Left lung (tissue), 4 donors: ENCODE measurements at regions not wholly inside any gene's neighbourhood (a gene's known extent, or its start where the extent isn't known, plus 50 kb on each side); places are given as distances from the start of the nearest gene placed in this dataset.

Experiments used
- ATAC-seq: fragments of 200-7000 bp; cut with Tn5 transposase; one replicate; pipeline ENCODE4 v1.9.1; 2020; ENCODE audit warnings: moderate library complexity
- DNase-seq, 4 donors: peaks; one replicate each; pipeline ENCODE4 v3.0.0-alpha.2; 2013 to 2020
- H3K27ac ChIP-seq, 2 donors: fragments of 200-600 bp; sonication (generic) in 1 of 2; one replicate each; pipeline versions ENCODE4 v1.5.0 to v1.8.0; 2020 to 2021
- H3K27me3 ChIP-seq, 2 donors: fragments of 200-600 bp; sonication (generic) in 1 of 2; one replicate each; pipeline versions ENCODE4 v1.5.0 to v1.8.0; 2020 to 2021
- H3K36me3 ChIP-seq, 2 donors: fragments of 200-600 bp; sonication (generic) in 1 of 2; one replicate each; pipeline versions ENCODE4 v1.5.0 to v1.8.0; 2020 to 2021
- H3K4me1 ChIP-seq, 2 donors: fragments of 200-600 bp; one replicate each; pipeline ENCODE4 v1.8.0; 2021
- H3K4me3 ChIP-seq, 2 donors: fragments of 200-600 bp; sonication (generic) in 1 of 2; one replicate each; pipeline versions ENCODE4 v1.5.0 to v1.8.0; 2020 to 2021; ENCODE audit warnings: mild to moderate bottlenecking in 1 of 2
- H3K9me3 ChIP-seq, 2 donors: fragments of 200-600 bp; sonication (generic) in 1 of 2; one replicate each; pipeline versions ENCODE4 v1.5.0 to v1.8.0; 2020 to 2021
- CTCF ChIP-seq, 2 donors: fragments of 200-600 bp; sonication (generic) in 1 of 2; IDR thresholded peaks; one replicate each; pipeline versions ENCODE4 v1.5.0 to v1.8.0; 2021; ENCODE audit warnings: antibody characterized with exemption in 2 of 2
- intact Hi-C, 2 donors: fragments of 100-400 bp; cut with DNase I; formaldehyde crosslinking; loops; one replicate each; pipeline versions ENCODE4 v1.11.2 to v1.14.2; 2022
- donor health status: DM: no; HTN: yes; CAD: no.
- donor health status: DM: no; HTN: no; CAD: no.

GRCh38 chr20:16844406-16844805 is 96.2 kb downstream of the OTOR start:
- intact Hi-C loops: no loop called here
- no peaks in the 10 kb centered on the region for H3K36me3 ChIP-seq
- no peak for TF ChIP-seq CTCF (IDR thresholded peaks at IDR 0.05)
- H3K9me3 ChIP-seq: no peaks in the 10 kb centered on the region
- no peak overlapping the region for H3K4me3 ChIP-seq
- no peak overlapping the region for H3K27ac ChIP-seq
- no peaks in the 10 kb centered on the region for H3K4me1 ChIP-seq
- DNase-seq (no peak), ATAC-seq (no peak)
- H3K27me3 ChIP-seq: no peaks in the 10 kb centered on the region

GRCh38 chr20:16846006-16846405 is 97.8 kb downstream of the OTOR start:
- TF ChIP-seq CTCF (IDR thresholded peaks at IDR 0.05): no peak
- intact Hi-C loops: no loop called here
- Histone ChIP-seq H3K4me1 (no peaks in the 10 kb centered on the region), H3K9me3 (no peaks in the 10 kb centered on the region), H3K36me3 (no peaks in the 10 kb centered on the region), H3K27me3 (no peaks in the 10 kb centered on the region), H3K27ac (no peak overlapping the region), H3K4me3 (no peak overlapping the region)
- DNase-seq (no peak), ATAC-seq (no peak)

DNA sequence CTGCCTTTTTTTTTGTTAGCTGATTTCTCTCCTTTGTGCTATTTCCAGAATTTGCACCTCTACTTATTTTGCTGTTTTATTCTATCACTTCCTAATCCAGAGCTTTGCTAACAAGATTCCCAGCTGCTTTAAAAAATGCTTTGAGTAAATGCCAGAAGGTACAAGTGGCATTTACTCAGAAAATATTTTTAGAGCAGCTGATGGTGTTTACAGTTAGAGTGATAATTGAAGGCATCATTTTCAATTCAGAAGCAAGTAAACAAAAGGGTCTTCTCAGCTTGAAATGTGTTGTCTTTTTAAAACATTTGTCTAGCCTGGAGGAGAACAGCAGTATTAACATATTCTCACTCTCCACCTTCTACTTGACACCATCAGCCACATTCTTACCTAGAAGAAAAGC is 99.9 kb downstream of the OTOR start:
- no peak for ATAC-seq
- no peak overlapping the region for H3K27ac ChIP-seq
- no peak for TF ChIP-seq CTCF (IDR thresholded peaks at IDR 0.05)
- H3K27me3 ChIP-seq: no peaks in the 10 kb centered on the region
- no peaks in the 10 kb centered on the region for H3K4me1 ChIP-seq
- H3K9me3 ChIP-seq: no peaks in the 10 kb centered on the region
- no peak for DNase-seq
- H3K4me3 ChIP-seq: no peak overlapping the region
- intact Hi-C loops: no loop called here
- H3K36me3 ChIP-seq: no peaks in the 10 kb centered on the region

- intact Hi-C loops: no loop called here
- H3K36me3 ChIP-seq: no peaks in the 10 kb centered on the region
- no peak for DNase-seq
- H3K9me3 ChIP-seq: no peaks in the 10 kb centered on the region
- no peak for TF ChIP-seq CTCF (IDR thresholded peaks at IDR 0.05)
- H3K4me3 ChIP-seq: no peak overlapping the region
- no peak overlapping the region for H3K27ac ChIP-seq
- no peaks in the 10 kb centered on the region for H3K4me1 ChIP-seq
- ATAC-seq: no peak
- H3K27me3 ChIP-seq: no peaks in the 10 kb centered on the region
Observed at GRCh38 chr20:16848526-16848925, 100.4 kb downstream of the OTOR start.

DNA sequence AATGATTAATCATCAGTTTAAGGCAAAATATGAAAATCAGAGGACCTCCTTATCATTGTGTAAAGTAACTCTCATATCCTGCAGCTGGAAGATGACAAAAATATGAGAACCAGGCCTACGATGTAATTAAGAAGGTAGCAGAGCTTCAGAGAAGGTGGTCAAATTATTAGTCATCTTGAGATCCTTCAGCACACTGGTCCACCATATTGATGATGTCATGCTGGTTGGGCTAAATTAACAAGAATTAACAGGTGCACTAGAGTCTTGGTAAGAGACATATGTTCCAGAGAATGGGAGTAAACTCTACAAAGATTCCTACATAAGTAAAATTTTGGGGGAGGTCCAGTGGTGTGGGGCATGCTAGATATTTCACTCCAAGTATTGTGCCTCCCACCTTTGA is 112.8 kb downstream of the OTOR start:
- H3K4me1 ChIP-seq: no peaks in the 10 kb centered on the region
- TF ChIP-seq CTCF (IDR thresholded peaks at IDR 0.05): no peak
- H3K36me3 ChIP-seq: no peaks in the 10 kb centered on the region
- H3K27ac ChIP-seq: no peak overlapping the region
- no peaks in the 10 kb centered on the region for H3K27me3 ChIP-seq
- H3K9me3 ChIP-seq: peaks cover 0 to 4% of the 10 kb centered on the region in 2 donors
- ATAC-seq (no peak), DNase-seq (no peak)
- intact Hi-C loops: no loop called here
- H3K4me3 ChIP-seq: no peak overlapping the region
